ENCODE measurements at regions not wholly inside any gene's neighbourhood (a gene's known extent, or its start where the extent isn't known, plus 50 kb on each side); places are given as distances from the start of the nearest gene placed in this dataset.

GRCh38 chr4:111718763-111719559, 426.3 kb upstream of the FAM241A start:
- Histone ChIP-seq H3F3A (ENCODE audit: insufficient read depth, low read length) (no peaks in the 10 kb centered on the region), H4K20me1 (ENCODE audit: insufficient read depth, low read length) (no peaks in the 10 kb centered on the region), H3K27me3 (replicated peaks; ENCODE audit: insufficient read depth, low read length) (no peaks in the 10 kb centered on the region), H3K4me1 (ENCODE audit: low read length) (no peaks in the 10 kb centered on the region), H3K4me3 (ENCODE audit: low read length) (no peak overlapping the region), H2AFZ (ENCODE audit: low read length) (no peak overlapping the region), H3K79me2 (ENCODE audit: low read length) (no peaks in the 10 kb centered on the region), H3K36me3 (replicated peaks; ENCODE audit: insufficient read depth, low read length) (no peaks in the 10 kb centered on the region), H3K27ac (ENCODE audit: low read length) (no peak overlapping the region), H3K9me2 (replicated peaks; ENCODE audit: insufficient read depth, low read length) (no peaks in the 10 kb centered on the region), H3K4me2 (ENCODE audit: low read depth, low read length) (no peak overlapping the region), H3K9me3 (replicated peaks; ENCODE audit: insufficient read depth, low read length) (no peaks in the 10 kb centered on the region), H3K9ac (ENCODE audit: low read length) (no peak overlapping the region)
- DNase-seq: no peak
- TF ChIP-seq, protein P1, sequence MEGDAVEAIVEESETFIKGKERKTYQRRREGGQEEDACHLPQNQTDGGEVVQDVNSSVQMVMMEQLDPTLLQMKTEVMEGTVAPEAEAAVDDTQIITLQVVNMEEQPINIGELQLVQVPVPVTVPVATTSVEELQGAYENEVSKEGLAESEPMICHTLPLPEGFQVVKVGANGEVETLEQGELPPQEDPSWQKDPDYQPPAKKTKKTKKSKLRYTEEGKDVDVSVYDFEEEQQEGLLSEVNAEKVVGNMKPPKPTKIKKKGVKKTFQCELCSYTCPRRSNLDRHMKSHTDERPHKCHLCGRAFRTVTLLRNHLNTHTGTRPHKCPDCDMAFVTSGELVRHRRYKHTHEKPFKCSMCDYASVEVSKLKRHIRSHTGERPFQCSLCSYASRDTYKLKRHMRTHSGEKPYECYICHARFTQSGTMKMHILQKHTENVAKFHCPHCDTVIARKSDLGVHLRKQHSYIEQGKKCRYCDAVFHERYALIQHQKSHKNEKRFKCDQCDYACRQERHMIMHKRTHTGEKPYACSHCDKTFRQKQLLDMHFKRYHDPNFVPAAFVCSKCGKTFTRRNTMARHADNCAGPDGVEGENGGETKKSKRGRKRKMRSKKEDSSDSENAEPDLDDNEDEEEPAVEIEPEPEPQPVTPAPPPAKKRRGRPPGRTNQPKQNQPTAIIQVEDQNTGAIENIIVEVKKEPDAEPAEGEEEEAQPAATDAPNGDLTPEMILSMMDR (IDR thresholded peaks at IDR 0.05; ENCODE audit: low read length): no peak
- TF ChIP-seq EZH2 (optimal IDR thresholded peaks at IDR 0.05; ENCODE audit: low read depth, low read length) (no peak), EZH2phosphoT487 (IDR thresholded peaks at IDR 0.05; ENCODE audit: low read length) (no peak)

DNA sequence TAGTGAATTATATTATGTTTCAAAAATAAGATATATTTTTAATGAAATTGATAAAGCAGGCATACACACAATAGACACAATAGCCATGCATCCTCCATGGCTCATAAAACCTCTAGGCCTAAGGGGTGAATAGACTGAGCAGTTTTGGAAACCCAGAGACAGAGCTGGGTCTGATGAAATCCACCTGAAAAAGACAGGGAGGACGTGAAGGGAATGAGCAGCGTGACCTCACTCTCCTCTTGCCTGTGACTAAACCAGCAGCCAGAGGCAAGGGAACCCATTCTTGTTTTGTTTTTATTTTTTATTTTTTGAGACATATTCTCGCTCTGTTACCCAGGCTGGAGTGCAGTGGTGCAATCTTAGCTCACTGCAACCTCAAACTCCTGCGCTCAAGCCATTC, 424.4 kb upstream of the FAM241A start:
- H3K36me3 ChIP-seq (replicated peaks; ENCODE audit: insufficient read depth, low read length): no peaks in the 10 kb centered on the region
- TF ChIP-seq, protein P1 (IDR thresholded peaks at IDR 0.05; ENCODE audit: low read length): no peak
- TF ChIP-seq EZH2 (optimal IDR thresholded peaks at IDR 0.05; ENCODE audit: low read depth, low read length) (no peak), EZH2phosphoT487 (IDR thresholded peaks at IDR 0.05; ENCODE audit: low read length) (no peak)

GRCh38 chr4:111722213-111722720, 423.0 kb upstream of the FAM241A start:
- no peak overlapping the region for H2AFZ ChIP-seq (ENCODE audit: low read length)
- H3K9ac ChIP-seq (ENCODE audit: low read length): no peak overlapping the region
- H3K27me3 ChIP-seq (replicated peaks; ENCODE audit: insufficient read depth, low read length): no peaks in the 10 kb centered on the region
- no peak overlapping the region for H3K4me3 ChIP-seq (ENCODE audit: low read length)
- H3K27ac ChIP-seq (ENCODE audit: low read length): no peak overlapping the region
- no peaks in the 10 kb centered on the region for H3K36me3 ChIP-seq (replicated peaks; ENCODE audit: insufficient read depth, low read length)
- DNase-seq: no peak
- TF ChIP-seq, protein P1 (IDR thresholded peaks at IDR 0.05; ENCODE audit: low read length): no peak
- no peak for TF ChIP-seq EZH2 (optimal IDR thresholded peaks at IDR 0.05; ENCODE audit: low read depth, low read length)
- no peaks in the 10 kb centered on the region for H3F3A ChIP-seq (ENCODE audit: insufficient read depth, low read length)
- H4K20me1 ChIP-seq (ENCODE audit: insufficient read depth, low read length): no peaks in the 10 kb centered on the region
- H3K4me1 ChIP-seq (ENCODE audit: low read length): no peaks in the 10 kb centered on the region
- H3K9me3 ChIP-seq (replicated peaks; ENCODE audit: insufficient read depth, low read length): no peaks in the 10 kb centered on the region
- no peak overlapping the region for H3K4me2 ChIP-seq (ENCODE audit: low read depth, low read length)
- H3K9me2 ChIP-seq (replicated peaks; ENCODE audit: insufficient read depth, low read length): no peaks in the 10 kb centered on the region
- no peaks in the 10 kb centered on the region for H3K79me2 ChIP-seq (ENCODE audit: low read length)

More for the DNA sequence above, 424.4 kb upstream of the FAM241A start:
- Histone ChIP-seq H4K20me1 (ENCODE audit: insufficient read depth, low read length) (no peaks in the 10 kb centered on the region), H3K4me3 (ENCODE audit: low read length) (no peak overlapping the region), H2AFZ (ENCODE audit: low read length) (no peak overlapping the region), H3F3A (ENCODE audit: insufficient read depth, low read length) (no peaks in the 10 kb centered on the region), H3K27me3 (replicated peaks; ENCODE audit: insufficient read depth, low read length) (no peaks in the 10 kb centered on the region), H3K79me2 (ENCODE audit: low read length) (no peaks in the 10 kb centered on the region), H3K9me2 (replicated peaks; ENCODE audit: insufficient read depth, low read length) (no peaks in the 10 kb centered on the region), H3K9ac (ENCODE audit: low read length) (no peak overlapping the region), H3K4me2 (ENCODE audit: low read depth, low read length) (no peak overlapping the region), H3K27ac (ENCODE audit: low read length) (no peak overlapping the region), H3K9me3 (replicated peaks; ENCODE audit: insufficient read depth, low read length) (no peaks in the 10 kb centered on the region), H3K4me1 (ENCODE audit: low read length) (no peaks in the 10 kb centered on the region)
- no peak for DNase-seq

All from MM.1S (cell line).